Activated CD4-positive, alpha-beta T cell treated with anti-CD3 and anti-CD28 coated beads, Interleukin-2, amount 50 U/mL, for 16 hours (primary cell): ENCODE measurements at regions not wholly inside any gene's neighbourhood (a gene's known extent, or its start where the extent isn't known, plus 50 kb on each side); places are given as distances from the start of the nearest gene placed in this dataset.
"Not testable (repeated sequence)": the region's sequence is repeated elsewhere in the genome, so short reads cannot be mapped to it uniquely, and the experiment has no call there.

Experiments used
- DNase-seq: peaks from one replicate; pipeline ENCODE4 v3.0.0-alpha.2; 2020

DNA sequence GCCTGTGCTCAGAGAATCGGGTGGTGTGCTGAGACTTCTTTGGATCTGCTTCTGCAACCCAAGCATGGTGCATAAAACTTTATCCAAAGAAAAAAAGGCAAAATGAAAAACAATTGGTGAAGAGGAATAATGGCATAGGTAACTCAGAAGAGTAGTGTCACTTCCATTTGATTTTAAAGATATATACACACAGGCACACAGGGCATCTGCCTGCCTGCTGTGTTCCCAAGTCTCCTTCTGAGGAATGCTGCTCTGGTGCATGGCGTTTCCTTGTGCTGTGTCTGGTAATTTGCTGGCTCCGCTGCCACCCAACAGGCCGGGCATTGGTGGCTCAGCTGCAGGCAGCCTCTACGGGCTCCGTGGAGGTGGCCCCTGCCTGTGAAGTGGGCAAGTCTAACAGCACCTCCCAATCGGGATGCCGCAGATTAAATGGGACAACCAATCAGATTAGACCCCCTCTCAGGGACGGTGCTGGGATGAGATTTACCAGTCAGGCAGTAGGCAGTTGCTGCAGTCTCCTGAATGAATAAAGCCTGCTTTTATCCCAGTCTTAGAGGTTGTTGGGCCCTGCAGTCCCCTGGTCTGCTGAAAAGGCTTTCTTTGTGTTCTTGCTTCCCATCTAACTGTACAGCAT, 253.7 kb upstream of the RASGRP1 start:
- DNase-seq = no peak

DNA sequence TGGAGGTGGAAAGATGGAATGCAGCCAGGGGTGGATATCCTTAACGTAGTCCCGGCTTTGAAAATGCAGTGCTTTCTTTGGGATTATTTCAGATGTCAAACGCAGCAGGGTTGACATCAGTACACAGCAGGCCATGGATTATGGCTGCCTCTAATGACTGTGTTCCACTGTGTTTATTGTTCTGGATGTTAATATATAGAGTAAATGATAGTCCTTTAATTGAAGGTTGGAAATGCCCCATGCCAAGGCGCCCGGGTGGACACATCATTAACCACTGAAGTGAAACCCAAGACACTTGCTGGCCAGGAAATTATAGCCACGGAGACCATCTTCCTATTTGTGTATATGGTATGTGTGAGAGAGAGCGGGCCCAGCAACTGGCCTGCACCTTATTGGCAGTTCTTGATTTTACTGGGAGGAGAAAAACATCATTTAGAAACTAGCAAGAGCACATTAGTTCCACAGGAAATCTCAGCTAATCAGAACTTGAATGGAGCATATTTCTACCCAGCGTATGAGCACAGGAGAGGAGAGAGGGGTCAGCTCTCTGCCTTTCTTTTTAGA, 254.9 kb upstream of the RASGRP1 start:
- peak; percentile 7 for DNase-seq

DNA sequence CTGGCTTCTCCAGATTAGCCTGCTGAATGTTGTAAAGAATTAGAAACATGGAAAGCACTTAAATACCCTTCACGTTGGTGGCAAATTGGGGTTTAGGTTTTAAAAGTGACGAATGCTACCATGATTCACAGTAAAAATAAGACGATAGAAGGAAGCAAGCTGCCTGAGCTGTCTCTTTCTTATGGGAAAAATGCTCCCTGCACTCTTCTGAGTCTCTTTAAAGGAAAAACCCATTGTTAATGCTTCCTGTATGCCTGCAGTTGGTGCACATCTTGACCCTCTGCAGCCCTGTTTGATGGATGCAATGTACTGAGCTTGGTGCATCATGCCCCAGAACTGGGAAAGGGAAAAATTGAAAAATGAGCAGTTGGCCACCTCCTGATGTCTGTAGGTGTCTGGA, 258.6 kb upstream of the RASGRP1 start:
- DNase-seq = no peak

DNA sequence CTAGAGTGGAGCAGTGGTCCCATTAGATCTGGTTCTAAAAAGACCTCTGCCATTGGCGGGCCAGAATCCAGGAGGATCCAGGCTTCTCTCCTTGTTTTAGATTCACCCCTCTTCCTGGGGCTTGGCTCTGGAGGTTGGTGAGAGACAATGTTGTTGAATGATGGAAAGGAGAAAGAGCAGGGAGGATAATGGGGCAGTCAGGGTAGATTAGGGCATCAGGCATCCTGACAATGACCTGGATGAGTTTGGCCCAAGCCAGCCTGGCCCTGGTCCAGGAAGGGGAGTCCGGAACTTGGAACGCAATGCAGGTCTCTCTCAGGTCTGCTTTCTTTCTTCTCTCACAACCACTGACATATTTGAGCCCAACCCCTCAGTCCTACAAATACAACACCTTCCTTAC, 260.1 kb upstream of the RASGRP1 start:
- DNase-seq = no peak

DNA sequence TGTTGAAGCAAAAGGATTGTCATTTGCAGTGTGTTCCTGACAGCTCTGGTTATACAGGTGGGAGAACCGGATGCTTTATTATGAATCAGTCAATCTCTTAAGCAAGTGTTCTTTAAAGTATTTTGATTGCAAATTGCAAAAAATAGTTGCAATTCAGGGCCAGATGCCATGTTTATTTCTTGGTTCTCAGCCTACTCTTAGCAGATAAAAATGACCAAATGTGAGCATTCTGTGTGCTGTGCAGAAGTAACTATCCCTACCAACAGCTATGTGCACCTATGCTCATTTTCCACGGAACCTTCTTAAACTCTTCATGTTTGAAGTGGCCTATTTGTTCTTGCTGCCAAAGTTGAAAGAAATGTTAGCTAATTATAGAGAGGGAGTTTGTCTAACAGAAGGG, 262.3 kb upstream of the RASGRP1 start:
- no peak for DNase-seq

DNA sequence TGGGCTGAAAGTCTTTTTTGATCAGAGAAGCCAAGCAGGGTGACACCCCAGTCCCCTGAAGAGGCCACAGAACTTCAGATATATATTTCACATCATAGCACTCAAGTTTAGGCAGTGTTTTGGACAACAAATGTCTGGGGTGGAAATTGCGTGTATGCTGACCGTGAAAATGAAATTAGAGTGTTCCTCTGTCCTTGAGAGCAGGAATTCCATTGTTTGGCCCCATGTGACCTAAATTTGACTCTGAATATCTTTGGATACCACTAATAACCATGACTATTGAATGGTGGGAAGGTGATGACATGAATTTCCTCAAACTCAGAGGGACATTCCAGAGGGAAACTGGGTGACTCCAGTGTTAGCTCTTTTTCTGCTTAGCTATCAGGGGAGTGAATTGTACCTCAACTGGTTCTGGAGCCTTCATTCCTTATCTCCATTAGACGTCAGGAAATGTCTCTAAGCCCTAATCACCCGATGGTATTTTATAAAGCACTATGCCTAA, 263.5 kb upstream of the RASGRP1 start:
- DNase-seq = no peak

DNA sequence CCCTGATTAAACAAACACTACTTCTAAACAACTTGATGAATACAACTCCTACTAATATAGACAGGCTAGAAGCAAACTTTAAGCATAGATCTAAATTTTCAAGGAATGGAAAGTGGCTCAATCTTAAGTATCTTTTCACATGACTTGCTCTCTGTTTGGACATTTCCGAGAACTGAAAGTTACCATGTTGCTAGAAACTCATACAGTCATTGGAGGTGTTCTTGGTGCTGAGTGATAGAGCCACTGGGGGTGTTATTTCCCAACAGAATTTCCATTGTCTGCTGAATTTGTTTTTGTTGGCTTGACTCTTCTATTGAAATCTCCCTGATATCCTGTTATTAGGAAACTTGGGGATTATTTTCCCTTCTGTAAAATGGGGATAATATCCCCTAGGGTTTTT, 264.5 kb upstream of the RASGRP1 start:
- no peak for DNase-seq

DNA sequence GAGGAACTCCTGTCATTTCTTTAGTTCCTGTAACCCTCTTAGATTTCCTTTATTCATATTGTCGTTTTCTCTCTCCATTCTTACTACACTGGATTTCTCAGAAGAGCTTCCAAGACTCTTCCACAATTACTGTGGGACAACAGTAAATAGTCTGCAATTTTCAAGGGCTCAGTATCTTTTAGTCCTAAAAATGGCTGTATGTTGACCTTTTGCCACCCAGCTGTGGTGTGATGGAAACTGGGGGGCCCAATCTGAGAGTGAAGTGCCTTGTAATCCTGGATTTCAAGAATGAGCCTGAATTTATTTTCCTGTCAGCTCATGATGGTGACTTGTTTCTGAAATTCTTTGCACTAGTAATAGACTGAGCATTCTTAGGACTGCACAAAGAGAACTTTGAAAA, 277.6 kb upstream of the RASGRP1 start:
- no peak for DNase-seq

DNA sequence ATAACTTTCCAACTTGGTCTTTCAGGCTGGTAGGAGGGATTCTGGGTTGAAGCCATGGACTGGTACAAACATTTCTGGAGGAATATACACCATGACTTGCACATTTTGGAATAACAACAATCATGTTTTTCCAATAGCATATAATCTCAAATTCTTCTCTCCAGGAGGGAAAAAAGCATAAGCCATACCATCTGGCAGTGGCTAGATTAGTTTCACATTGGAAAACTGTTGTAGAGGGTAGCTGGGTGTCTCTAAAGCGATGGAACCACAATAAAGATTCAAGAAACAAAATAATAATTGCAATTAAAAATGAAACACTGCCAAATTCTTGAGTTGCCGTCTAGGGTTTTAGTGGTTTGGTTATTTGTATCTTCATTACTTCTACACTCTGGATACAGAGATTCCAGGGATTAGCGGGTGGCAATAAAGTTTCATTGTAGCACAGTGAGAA, 278.5 kb upstream of the RASGRP1 start:
- no peak for DNase-seq

DNA sequence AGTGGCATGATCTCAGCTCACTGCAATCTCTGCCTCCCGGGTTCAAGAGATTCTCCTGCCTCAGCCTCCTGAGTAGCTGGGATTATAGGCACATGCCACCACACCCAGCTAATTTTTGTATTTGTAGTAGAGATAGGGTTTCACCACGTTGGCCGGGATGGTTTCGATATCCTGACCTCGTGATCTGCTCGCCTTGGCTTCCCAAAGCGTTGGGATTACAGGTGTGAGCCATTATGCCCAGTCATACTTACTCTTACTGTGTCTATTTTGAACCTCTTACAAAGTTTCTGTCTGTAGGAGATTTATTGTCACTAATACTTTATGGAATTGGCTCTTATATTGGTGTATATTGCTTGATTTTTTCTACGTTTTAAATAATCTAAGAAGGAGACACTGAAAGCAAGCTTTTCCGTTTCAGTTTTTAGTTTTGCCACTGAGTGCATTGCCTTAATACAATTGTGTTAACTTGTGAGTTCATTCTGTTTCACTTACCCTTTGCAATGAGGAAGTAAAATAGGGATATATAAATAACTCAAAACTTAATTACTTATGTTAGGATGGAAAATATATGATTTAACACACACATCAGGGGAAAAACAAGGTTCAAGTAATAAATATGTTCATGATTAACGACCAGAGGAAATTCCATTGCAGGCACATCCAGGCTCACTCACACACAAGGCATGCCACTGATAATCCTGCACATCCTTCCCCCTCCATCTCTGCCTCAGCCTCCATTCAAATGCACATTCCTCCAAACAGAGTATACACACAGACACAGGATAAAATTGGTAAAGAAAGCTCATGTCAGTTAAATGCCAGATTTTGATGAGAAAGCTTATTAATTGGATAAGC, 279.3 kb upstream of the RASGRP1 start:
- no peak for DNase-seq

DNA sequence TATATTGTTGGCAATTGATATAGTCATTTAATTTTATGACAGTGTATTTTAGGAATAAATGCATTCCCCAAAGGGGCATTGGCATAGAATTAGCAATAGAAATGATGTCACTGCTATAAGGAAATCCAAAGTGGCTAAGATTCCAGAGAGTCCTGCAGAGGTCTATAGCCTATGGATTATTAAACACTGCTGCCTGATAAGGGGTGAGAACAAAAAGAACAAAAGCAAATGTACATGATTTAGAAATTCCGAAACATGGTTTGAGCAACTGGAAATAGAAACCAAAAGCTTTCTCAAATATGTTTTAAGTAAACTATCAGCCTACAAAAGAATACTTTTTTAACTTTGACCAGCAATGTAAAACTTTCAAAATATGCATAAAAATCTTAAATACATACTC, 280.1 kb upstream of the RASGRP1 start:
- no peak for DNase-seq

DNA sequence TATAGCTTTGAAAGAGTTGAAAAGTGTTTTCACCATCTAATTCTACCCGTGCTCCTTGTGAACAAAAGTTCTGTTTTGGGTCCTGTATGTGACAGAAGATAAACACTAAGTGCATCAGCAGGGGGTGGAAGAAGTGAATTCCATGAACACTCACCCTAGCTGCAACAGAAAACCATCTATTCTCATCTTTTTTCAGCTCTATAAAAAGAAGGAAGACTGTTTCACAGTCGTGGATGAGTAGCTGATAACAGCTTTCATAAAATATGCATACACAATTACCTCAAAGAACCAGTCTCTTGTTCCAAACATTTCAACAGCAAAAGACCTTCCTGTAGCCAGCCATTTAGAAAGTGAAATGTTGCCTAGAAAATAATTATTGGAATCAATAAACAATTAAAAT, 281.7 kb upstream of the RASGRP1 start:
- no peak for DNase-seq

DNA sequence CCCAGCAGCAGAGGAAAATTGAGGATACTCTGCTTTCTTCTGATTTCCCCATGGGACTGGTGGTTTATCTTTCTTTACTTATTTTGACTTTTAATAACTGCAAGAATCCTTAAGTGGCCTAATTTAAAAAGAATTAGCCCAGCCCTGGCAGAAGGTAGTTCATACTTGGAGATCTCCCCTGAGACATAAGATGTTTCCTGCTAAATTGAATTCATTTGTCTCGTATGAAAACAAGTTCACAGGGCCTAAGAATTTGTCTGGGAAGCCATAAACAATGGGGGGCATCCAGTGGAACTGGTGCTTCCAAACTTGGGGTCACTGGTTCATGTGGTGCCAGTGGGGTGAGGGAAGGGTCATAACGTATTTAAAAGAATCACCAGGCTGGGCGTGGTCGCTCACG, 283.1 kb upstream of the RASGRP1 start:
- DNase-seq = no peak

DNA sequence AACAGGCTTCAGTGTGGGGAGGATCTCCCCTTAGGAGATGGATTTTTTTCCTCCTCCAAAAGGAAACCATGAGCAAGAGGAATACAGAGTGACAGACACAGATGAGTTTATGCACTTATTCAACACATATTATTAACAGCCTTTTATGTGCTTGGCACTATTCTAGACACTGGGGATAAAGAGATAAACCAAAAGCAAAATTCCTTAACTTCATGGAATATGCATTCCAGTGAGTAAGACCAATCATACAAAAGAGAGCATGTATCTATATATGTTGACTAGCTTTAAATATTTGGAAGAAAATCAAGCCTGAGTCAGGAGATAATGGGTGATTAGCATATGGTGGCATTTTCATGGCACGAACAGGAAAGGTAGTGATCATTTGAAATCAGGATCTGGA, 284.4 kb upstream of the RASGRP1 start:
- DNase-seq = no peak

DNA sequence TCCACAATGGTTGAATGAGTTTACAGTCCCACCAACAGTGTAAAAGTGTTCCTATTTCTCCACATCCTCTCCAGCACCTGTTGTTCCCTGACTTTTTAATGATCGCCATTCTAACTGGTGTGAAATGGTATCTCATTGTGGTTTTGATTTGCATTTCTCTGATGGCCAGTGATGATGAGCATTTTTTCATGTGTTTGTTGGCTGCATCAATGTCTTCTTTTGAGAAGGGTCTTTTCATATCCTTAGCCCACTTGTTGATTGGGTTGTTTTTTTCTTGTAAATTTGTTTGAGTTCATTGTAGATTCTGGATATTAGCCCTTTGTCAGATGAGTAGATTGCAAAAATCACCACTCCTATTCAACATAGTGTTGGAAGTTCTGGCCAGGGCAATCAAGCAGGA, 287.6 kb upstream of the RASGRP1 start:
- not testable (repeated sequence) for DNase-seq

DNA sequence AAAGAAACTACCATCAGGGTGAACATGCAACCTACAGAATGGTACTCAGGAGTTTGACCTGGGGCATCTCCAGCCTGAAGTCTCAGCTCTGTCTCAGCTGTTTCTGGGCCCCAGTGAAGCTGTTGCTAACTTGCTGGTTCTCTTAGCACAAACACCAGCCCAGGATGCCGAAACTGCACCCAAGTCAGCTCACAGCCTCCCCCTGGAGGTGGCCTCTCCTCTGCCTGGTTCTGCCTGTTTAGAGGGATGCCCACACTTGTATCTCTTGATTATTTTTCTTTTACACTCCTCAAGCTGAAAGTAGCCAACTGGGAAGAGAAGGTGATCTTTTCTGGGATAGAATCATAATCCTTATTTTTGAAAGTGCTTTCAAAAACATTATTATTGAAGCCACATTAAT, 289.0 kb upstream of the RASGRP1 start:
- DNase-seq = peak; percentile 8

DNA sequence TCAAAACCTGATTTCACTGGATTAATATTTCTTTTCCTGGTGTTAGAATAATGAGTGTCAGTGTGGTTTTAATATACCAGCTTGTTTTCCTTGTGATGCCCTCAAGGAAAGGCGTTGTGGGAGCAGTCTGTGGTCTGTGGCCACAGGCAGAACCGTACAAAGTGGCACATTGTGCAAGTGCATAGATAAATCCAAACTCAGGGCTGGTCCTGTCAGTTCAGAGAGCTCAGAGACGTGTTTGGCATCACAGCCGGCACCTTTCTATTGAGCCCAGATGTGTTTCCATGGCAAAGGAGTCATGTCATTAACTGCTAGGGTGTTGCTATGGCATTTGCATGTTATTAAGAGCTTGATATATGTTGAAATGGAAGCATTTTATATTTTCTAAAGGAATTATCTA, 289.9 kb upstream of the RASGRP1 start:
- no peak for DNase-seq

DNA sequence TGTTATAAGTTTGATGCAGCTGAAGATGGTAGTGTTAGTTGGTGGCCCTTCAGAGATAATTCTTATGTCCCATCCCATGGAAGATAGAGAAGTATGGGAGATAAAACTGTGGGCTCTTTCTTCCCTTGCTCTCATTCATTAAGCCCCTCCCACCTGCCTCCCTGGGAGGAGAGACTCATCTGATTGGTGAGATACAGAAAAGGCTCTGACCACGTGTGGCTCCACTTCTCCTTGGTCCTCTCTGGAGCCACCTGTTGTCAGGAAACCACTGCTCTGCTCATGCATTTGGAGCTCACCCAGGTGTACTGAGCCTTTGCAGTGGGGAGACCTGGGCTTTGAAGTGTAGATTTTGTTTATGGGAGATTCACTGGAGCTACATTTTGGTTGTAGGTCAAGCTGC, 293.2 kb upstream of the RASGRP1 start:
- DNase-seq = no peak

DNA sequence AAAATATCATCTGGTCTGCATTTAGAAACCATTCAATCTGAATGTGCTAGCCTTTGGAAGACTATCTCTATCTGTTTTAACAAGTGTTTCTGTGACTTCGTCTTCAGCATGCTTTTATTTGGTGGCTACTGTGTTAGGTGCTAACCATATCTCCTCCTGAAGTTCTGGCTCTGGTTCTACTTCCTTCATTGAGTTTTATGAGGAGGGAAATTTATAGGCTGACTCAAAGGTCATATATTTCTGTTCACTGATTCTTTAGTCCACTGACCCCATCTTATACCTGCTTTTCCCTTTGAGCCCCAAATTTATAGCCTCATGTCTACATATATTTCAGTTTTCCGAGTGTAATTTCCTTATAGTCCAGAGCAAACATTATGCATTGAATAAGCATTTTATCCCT, 295.0 kb upstream of the RASGRP1 start:
- DNase-seq = no peak

DNA sequence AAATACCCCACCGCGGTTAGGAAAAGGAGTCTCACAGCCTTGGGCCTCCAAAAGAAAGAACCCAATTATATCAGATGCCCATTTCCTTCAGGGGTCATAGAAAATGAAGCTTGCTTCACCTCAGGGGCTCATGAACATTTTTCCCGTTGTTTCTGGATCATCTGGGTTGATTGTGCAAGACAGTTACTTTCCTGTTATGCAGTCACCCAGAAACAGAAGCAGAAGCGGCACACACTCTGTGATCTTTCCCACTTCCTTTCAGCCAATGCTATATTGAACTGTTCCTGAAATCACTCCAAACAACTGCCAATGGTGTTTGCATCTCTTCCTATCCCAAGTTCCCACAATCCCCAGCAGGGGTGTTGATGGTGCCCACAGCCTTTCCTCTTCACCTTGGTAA, 295.6 kb upstream of the RASGRP1 start:
- DNase-seq = no peak

DNA sequence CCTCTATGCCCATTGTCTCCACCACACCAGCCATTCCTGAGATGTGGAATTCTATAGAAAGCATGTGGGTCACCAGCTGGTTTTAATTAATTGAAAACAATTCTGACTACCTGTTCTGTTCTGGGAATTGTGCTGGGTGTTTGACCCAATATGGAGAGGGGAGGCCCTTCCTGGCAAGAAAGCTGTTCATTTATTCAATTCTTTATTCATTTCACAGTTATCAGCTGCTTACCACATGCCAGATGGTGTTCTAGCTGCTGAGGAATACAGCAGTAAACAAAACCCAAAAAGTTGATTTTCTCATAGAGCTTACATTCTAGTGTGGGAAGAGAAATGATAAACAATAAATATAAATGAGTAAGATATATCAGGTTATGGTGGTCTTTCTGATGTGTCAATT, 296.1 kb upstream of the RASGRP1 start:
- no peak for DNase-seq

DNA sequence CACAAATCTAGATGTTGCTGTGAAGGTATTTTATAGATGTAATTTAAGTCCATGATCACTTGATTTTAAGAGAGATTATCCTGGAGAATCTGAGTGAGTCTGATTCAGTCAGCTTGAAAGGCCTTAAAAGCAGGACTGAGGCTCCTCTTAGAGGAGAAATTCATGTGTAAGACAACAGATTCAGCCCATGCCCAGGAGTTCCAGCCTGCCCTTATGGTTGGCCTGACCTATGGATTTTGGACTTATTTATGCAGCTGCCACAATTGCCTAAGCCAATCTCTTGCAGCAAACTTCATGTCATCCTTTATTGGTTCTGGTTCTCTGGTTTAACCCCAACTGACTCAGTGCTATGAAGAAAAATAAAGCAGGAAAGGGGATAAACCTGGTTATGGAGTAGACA, 296.5 kb upstream of the RASGRP1 start:
- no peak for DNase-seq

DNA sequence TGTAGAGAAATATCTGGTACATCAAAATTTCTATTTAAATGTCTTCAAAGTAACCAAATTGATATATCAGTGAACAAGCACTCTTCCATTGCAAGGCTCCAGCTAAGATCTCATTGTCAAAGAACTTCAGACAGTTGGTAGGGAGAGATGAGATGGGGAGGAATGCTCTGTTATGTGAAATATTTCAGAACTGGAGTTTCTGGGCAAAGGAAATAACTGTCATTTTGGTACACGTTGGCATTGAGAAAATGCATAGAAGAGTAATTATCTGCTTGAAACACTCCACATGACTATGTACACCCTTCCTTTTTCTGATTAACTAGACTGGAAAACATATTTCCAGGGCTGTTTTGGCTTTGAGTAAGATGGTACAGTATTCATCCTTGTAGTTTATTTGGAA, 297.5 kb upstream of the RASGRP1 start:
- no peak for DNase-seq

DNA sequence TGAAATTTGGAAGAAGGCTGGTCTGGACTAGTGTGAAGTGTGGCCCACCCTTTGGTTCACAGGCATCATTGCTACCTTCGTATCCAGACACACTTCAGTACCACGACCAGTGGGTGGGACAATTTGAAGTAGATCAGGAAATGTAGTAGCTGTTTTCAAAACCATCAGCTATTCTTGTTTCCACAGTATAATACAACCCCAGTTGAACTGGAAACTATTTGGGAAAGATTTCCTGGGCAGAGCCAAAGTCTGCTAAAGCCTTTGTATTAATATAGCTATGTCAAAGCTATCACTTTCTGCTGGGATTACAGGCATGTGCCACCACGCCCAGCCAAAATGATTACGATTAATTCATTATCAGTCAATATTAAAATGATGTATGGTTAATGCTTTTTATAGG, 298.8 kb upstream of the RASGRP1 start:
- no peak for DNase-seq
